ENCODE measurements at regions not wholly inside any gene's neighbourhood (a gene's known extent, or its start where the extent isn't known, plus 50 kb on each side); places are given as distances from the start of the nearest gene placed in this dataset.

DNA sequence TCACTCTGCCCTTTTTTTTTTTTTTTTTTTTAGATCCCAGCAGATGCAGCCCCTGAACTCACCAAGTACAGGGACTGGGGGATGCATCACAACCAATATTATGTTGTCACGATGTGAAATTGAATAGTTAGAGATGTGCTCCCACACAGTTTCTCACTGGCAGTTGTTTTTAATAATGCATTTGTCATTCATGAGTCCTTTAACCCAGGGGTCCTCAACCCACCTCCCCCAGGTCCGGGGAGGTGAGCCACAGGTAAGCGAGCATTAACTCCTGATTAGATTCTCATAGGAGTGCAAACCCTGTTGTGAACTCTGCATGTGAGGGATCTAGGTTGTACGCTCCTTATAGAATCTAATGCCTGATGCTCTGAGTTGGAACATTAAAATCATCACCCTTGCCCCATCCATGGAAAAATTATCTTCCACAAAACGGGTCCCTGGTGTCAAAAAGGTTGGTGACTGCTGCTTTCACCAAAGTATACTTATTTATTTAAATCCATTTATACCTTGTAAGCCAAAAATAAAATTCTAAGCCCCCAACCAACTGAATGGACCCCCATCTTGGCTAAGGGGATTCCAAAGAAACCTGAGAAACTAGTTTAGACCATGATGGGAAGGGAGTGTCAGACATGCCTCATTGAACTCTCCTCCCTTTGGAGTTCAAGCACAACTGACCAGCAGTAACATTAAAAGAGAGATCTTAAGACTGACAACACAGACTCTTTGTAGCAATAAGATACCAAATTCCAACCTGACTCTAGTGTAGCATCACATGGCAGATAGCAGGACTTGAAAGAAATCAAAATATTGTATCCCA, 119.3 kb upstream of the ATP1A1 start:
- peaks cover 51 to 53% of the 10 kb centered on the region in 2 donors for H3K4me1 ChIP-seq (ENCODE audit: control insufficient read depth in 1 of 2, insufficient read depth in 2 of 2, low read length in 2 of 2)
- no peak overlapping the region for H3K4me3 ChIP-seq (ENCODE audit: low read depth in 1 of 2, low read length in 2 of 2)
- H3K36me3 ChIP-seq (ENCODE audit: control insufficient read depth in 1 of 2, insufficient read depth in 2 of 2, low read length in 2 of 2): no peaks in the 10 kb centered on the region
- H3K27me3 ChIP-seq (ENCODE audit: control insufficient read depth in 1 of 2, insufficient read depth in 2 of 2, low read length in 2 of 2): no peaks in the 10 kb centered on the region
- H3K27ac ChIP-seq (ENCODE audit: low read depth, low read length): no peak overlapping the region
- no peaks in the 10 kb centered on the region for H3K9me3 ChIP-seq (ENCODE audit: control insufficient read depth in 1 of 2, low read length in 2 of 2)
- H3K9ac ChIP-seq (ENCODE audit: low read depth in 1 of 2, low read length in 2 of 2): no peak overlapping the region

DNA sequence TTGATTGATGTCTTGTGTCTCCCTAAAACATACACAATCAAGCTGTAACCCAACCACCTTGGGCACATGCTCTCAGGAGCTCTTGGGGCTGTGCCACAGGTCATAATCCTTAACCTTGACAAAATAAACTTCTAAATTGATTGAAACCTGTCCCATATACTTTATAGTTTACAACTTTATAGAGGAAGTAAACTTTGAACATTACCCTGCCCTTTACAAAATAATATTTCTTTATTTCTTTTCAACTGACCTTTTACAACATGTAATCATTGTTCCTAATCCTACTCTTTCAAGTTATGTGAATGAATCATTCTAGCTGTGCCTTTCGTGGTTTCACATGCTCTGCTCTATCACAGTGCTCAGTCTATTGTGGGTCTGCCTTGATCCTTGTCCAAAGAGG, 118.3 kb upstream of the ATP1A1 start:
- Histone ChIP-seq H3K9ac (ENCODE audit: low read depth in 1 of 2, low read length in 2 of 2) (no peak overlapping the region), H3K27me3 (ENCODE audit: control insufficient read depth in 1 of 2, insufficient read depth in 2 of 2, low read length in 2 of 2) (no peaks in the 10 kb centered on the region), H3K9me3 (ENCODE audit: control insufficient read depth in 1 of 2, low read length in 2 of 2) (no peaks in the 10 kb centered on the region), H3K4me1 (ENCODE audit: control insufficient read depth in 1 of 2, insufficient read depth in 2 of 2, low read length in 2 of 2) (peaks cover 51 to 60% of the 10 kb centered on the region in 2 donors), H3K27ac (ENCODE audit: low read depth, low read length) (peak overlapping the region; percentile 22), H3K36me3 (ENCODE audit: control insufficient read depth in 1 of 2, insufficient read depth in 2 of 2, low read length in 2 of 2) (no peaks in the 10 kb centered on the region), H3K4me3 (ENCODE audit: low read depth in 1 of 2, low read length in 2 of 2) (no peak overlapping the region)

DNA sequence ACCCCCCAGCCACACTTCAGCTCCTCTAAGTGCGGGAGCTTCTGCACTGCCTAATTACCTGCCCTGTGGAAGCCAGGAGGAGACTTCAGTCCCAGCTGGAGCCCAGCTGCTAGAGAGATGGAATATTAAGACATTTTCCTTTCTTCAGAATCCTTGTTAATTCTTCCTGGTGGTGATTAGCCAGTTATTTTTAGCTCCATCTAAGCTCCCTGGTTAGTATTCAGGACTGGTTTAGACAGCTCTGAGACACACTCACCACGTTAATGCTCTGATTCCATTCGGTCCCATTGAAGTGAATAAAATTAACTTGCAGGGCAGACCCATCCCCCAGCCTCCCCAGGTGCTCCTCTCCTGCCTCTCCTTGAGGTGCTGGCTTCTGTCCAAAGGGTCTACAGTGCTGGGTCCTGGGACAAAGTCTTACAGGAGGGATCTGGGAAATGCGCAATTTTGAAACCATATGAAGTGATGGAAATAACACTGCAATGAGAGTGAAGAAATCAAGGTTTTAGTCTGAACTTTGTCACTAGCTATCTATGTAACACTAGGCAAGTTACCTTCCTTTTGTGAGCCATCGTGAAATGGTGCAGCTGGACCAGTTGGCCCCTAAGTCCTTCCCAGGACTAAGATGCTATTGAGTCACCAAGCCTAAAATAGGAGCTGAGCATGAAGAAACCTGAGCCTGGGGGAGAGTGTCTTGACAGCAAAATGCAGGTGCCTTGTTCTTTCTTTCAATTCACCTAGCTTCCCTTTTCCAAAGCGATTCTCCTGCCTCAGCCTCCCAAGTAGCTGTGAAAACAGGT, 117.4 kb upstream of the ATP1A1 start:
- no peak overlapping the region for H3K4me3 ChIP-seq (ENCODE audit: low read depth in 1 of 2, low read length in 2 of 2)

DNA sequence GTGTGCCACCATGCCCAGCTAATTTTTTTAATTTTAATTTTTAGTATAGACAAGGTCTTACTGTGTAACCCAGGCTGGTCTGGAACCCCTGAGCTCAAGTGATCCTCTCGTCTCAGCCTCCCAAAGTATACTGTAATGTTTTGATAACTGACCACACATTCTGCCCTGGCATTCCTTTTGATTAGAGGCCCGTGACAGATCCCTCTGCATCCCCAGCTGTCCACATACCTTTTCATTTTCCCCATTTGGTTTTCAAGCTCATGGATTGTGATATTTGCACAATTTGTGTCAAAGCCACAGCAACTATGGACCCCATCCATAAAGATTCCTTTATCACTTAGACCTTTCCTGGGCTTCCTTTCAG, 116.8 kb upstream of the ATP1A1 start:
- no peaks in the 10 kb centered on the region for H3K9me3 ChIP-seq (ENCODE audit: control insufficient read depth in 1 of 2, low read length in 2 of 2)
- no peak overlapping the region for H3K4me3 ChIP-seq (ENCODE audit: low read depth in 1 of 2, low read length in 2 of 2)
- H3K27ac ChIP-seq (ENCODE audit: low read depth, low read length): no peak overlapping the region
- H3K9ac ChIP-seq (ENCODE audit: low read depth in 1 of 2, low read length in 2 of 2): peak overlapping the region in 1 of 2 donors; percentile 33
- H3K27me3 ChIP-seq (ENCODE audit: control insufficient read depth in 1 of 2, insufficient read depth in 2 of 2, low read length in 2 of 2): no peaks in the 10 kb centered on the region
- H3K4me1 ChIP-seq (ENCODE audit: control insufficient read depth in 1 of 2, insufficient read depth in 2 of 2, low read length in 2 of 2): peaks cover 60 to 75% of the 10 kb centered on the region in 2 donors
- no peaks in the 10 kb centered on the region for H3K36me3 ChIP-seq (ENCODE audit: control insufficient read depth in 1 of 2, insufficient read depth in 2 of 2, low read length in 2 of 2)

More for the DNA sequence above, 117.4 kb upstream of the ATP1A1 start:
- no peaks in the 10 kb centered on the region for H3K27me3 ChIP-seq (ENCODE audit: control insufficient read depth in 1 of 2, insufficient read depth in 2 of 2, low read length in 2 of 2)
- peak overlapping the region; percentile 22 for H3K27ac ChIP-seq (ENCODE audit: low read depth, low read length)
- peaks cover 56 to 69% of the 10 kb centered on the region in 2 donors for H3K4me1 ChIP-seq (ENCODE audit: control insufficient read depth in 1 of 2, insufficient read depth in 2 of 2, low read length in 2 of 2)
- H3K9me3 ChIP-seq (ENCODE audit: control insufficient read depth in 1 of 2, low read length in 2 of 2): no peaks in the 10 kb centered on the region
- no peaks in the 10 kb centered on the region for H3K36me3 ChIP-seq (ENCODE audit: control insufficient read depth in 1 of 2, insufficient read depth in 2 of 2, low read length in 2 of 2)
- no peak overlapping the region for H3K9ac ChIP-seq (ENCODE audit: low read depth in 1 of 2, low read length in 2 of 2)

DNA sequence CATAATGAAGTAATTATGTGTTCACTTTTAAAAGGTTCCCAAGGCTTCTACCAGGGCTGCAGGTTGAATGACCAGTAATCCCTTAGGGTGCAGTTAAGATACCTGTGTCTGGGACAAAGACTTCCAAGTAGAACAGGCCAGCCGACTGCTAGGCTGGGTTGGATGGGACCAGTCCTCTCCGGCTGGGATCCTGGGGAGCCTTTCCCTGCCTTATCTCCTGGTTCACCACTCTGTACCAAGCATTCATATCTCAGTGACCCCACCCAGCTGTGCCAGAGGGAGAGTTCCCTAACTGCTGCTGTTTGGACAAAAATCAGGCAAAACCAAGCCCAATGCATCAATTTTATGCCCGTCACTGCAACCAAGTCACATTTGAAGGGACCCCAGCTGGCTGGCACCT, 116.2 kb upstream of the ATP1A1 start:
- Histone ChIP-seq H3K9me3 (ENCODE audit: control insufficient read depth in 1 of 2, low read length in 2 of 2) (no peaks in the 10 kb centered on the region), H3K36me3 (ENCODE audit: control insufficient read depth in 1 of 2, insufficient read depth in 2 of 2, low read length in 2 of 2) (no peaks in the 10 kb centered on the region), H3K27ac (ENCODE audit: low read depth, low read length) (no peak overlapping the region), H3K4me3 (ENCODE audit: low read depth in 1 of 2, low read length in 2 of 2) (no peak overlapping the region), H3K9ac (ENCODE audit: low read depth in 1 of 2, low read length in 2 of 2) (peak overlapping the region; percentile 27 to 33), H3K27me3 (ENCODE audit: control insufficient read depth in 1 of 2, insufficient read depth in 2 of 2, low read length in 2 of 2) (no peaks in the 10 kb centered on the region), H3K4me1 (ENCODE audit: control insufficient read depth in 1 of 2, insufficient read depth in 2 of 2, low read length in 2 of 2) (peaks cover 56 to 72% of the 10 kb centered on the region in 2 donors)

DNA sequence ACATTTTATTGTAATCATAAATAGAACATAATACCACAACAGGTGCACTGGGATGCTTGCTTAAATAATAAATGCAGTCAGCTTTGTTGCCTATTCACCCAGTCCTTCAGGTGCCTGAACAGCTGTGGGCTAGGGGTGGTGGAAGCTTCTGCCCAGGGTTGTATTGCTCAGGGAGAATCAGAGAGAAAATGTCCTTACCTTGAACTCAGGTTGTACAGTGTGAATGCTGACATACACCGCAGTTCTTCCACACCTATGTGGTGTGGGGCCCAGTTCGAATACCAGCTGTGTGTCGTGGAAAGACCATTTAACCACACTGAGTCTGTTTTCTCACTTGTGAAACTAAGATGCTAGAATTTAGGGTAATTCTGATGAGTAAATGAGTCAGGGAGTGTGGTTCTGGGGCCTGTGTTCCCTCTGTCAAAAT, 115.7 kb upstream of the ATP1A1 start:
- H3K27ac ChIP-seq (ENCODE audit: low read depth, low read length): no peak overlapping the region
- no peaks in the 10 kb centered on the region for H3K36me3 ChIP-seq (ENCODE audit: control insufficient read depth in 1 of 2, insufficient read depth in 2 of 2, low read length in 2 of 2)
- H3K27me3 ChIP-seq (ENCODE audit: control insufficient read depth in 1 of 2, insufficient read depth in 2 of 2, low read length in 2 of 2): no peaks in the 10 kb centered on the region
- no peaks in the 10 kb centered on the region for H3K9me3 ChIP-seq (ENCODE audit: control insufficient read depth in 1 of 2, low read length in 2 of 2)
- H3K4me3 ChIP-seq (ENCODE audit: low read depth in 1 of 2, low read length in 2 of 2): no peak overlapping the region
- peaks cover 55 to 72% of the 10 kb centered on the region in 2 donors for H3K4me1 ChIP-seq (ENCODE audit: control insufficient read depth in 1 of 2, insufficient read depth in 2 of 2, low read length in 2 of 2)
- H3K9ac ChIP-seq (ENCODE audit: low read depth in 1 of 2, low read length in 2 of 2): peak overlapping the region in 1 of 2 donors; percentile 27

DNA sequence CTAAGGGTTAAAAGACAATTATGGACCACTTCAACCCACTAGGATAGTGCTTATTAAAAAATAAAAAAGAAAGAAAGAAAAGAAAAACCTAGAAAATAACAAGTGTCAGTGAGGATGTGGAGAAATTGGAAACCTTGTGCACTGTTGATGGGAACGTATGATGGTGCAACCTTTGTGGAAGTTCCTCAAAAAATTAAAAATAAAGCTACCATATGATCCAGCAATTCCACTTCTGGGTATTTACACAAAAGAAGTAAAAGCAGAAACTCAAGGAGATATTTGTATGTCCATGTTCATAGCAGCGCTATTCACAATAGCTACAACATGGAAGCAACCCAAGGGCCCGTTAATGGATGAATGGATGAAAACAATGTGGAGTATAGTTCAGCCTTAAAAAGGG, 115.2 kb upstream of the ATP1A1 start:
- Histone ChIP-seq H3K36me3 (ENCODE audit: control insufficient read depth in 1 of 2, insufficient read depth in 2 of 2, low read length in 2 of 2) (no peaks in the 10 kb centered on the region), H3K9ac (ENCODE audit: low read depth in 1 of 2, low read length in 2 of 2) (no peak overlapping the region), H3K4me1 (ENCODE audit: control insufficient read depth in 1 of 2, insufficient read depth in 2 of 2, low read length in 2 of 2) (peaks cover 50 to 71% of the 10 kb centered on the region in 2 donors), H3K27me3 (ENCODE audit: control insufficient read depth in 1 of 2, insufficient read depth in 2 of 2, low read length in 2 of 2) (no peaks in the 10 kb centered on the region), H3K9me3 (ENCODE audit: control insufficient read depth in 1 of 2, low read length in 2 of 2) (no peaks in the 10 kb centered on the region), H3K4me3 (ENCODE audit: low read depth in 1 of 2, low read length in 2 of 2) (no peak overlapping the region), H3K27ac (ENCODE audit: low read depth, low read length) (no peak overlapping the region)

DNA sequence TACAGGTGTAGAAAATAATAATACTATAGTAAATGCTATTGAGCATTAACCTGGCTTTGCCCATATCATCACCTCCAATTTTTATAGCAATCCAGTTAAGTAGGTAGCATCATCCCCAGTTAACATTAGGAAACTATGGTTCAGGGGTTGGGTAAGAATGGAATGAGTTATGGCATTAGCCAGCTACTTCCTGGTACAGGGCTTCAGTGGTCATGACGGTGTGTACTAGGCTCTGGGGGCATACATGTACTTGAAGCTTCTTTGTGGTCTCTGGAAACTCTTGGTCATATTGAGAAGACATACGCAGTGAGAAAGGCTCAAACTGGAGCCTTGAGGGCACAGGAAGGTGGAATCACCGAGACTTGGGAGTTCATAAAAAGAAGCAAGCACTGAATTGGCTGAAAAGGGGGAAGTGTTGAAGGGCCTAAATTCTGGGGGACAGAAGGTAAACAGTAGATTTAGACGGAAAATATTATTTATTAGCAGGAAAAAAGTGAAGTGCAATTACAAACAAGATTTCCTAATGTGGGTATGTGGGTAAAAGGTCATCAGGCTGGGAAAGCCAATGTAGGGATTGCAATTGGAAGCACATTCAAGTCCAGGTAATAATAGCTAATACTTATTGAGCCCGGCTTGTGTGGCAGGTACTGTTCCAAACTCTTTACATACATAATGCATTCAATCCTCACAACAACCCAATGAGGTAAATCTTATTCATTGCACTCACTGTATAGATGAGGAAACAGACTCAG, 114.2 kb upstream of the ATP1A1 start:
- Histone ChIP-seq H3K27me3 (ENCODE audit: control insufficient read depth in 1 of 2, insufficient read depth in 2 of 2, low read length in 2 of 2) (no peaks in the 10 kb centered on the region), H3K9me3 (ENCODE audit: control insufficient read depth in 1 of 2, low read length in 2 of 2) (no peaks in the 10 kb centered on the region), H3K4me3 (ENCODE audit: low read depth in 1 of 2, low read length in 2 of 2) (no peak overlapping the region), H3K36me3 (ENCODE audit: control insufficient read depth in 1 of 2, insufficient read depth in 2 of 2, low read length in 2 of 2) (no peaks in the 10 kb centered on the region), H3K27ac (ENCODE audit: low read depth, low read length) (no peak overlapping the region), H3K4me1 (ENCODE audit: control insufficient read depth in 1 of 2, insufficient read depth in 2 of 2, low read length in 2 of 2) (peaks cover 45 to 64% of the 10 kb centered on the region in 2 donors), H3K9ac (ENCODE audit: low read depth in 1 of 2, low read length in 2 of 2) (no peak overlapping the region)

DNA sequence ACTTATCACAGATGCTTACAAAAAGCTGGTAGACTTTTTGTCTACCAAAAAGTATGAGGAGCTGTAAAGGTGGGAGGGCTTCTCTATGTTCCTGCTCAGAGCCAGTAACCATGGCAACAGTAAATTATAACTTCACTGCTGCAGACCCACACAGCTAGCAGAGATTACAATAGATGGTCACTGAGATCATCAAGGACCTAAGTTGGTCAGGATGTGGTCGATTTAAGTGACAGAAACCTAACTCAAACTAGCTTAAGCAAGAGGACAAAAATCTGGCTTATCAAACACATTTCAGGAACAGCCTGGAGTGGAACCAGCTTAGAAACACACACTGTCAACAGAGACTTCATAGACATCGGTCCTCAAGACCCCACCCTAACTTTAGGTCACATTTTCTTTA, 113.4 kb upstream of the ATP1A1 start:
- peaks cover 37 to 55% of the 10 kb centered on the region in 2 donors for H3K4me1 ChIP-seq (ENCODE audit: control insufficient read depth in 1 of 2, insufficient read depth in 2 of 2, low read length in 2 of 2)
- H3K27me3 ChIP-seq (ENCODE audit: control insufficient read depth in 1 of 2, insufficient read depth in 2 of 2, low read length in 2 of 2): no peaks in the 10 kb centered on the region
- no peak overlapping the region for H3K9ac ChIP-seq (ENCODE audit: low read depth in 1 of 2, low read length in 2 of 2)
- H3K27ac ChIP-seq (ENCODE audit: low read depth, low read length): no peak overlapping the region
- H3K4me3 ChIP-seq (ENCODE audit: low read depth in 1 of 2, low read length in 2 of 2): no peak overlapping the region
- no peaks in the 10 kb centered on the region for H3K36me3 ChIP-seq (ENCODE audit: control insufficient read depth in 1 of 2, insufficient read depth in 2 of 2, low read length in 2 of 2)
- H3K9me3 ChIP-seq (ENCODE audit: control insufficient read depth in 1 of 2, low read length in 2 of 2): no peaks in the 10 kb centered on the region

DNA sequence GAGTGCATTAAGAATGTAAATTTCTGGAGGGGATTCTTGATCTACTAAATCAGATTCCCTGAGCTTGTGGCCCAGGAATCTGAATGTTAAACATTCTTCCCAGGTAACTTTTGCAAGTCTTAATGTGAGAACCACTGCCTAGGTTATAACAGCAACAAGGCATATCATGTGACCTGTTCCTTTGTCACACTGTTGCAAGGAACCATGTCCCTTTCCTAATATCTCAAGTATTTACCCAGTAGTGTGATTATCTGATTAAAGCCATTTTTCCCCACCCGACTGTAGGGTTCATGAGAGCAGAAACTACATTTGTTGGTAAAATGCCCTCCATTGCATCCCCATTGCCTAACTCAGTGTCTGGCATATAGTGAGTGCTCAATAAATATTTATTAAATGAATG, 112.9 kb upstream of the ATP1A1 start:
- H3K9me3 ChIP-seq (ENCODE audit: control insufficient read depth in 1 of 2, low read length in 2 of 2): no peaks in the 10 kb centered on the region
- H3K27ac ChIP-seq (ENCODE audit: low read depth, low read length): no peak overlapping the region
- H3K4me3 ChIP-seq (ENCODE audit: low read depth in 1 of 2, low read length in 2 of 2): no peak overlapping the region
- peaks cover 35 to 53% of the 10 kb centered on the region in 2 donors for H3K4me1 ChIP-seq (ENCODE audit: control insufficient read depth in 1 of 2, insufficient read depth in 2 of 2, low read length in 2 of 2)
- no peaks in the 10 kb centered on the region for H3K36me3 ChIP-seq (ENCODE audit: control insufficient read depth in 1 of 2, insufficient read depth in 2 of 2, low read length in 2 of 2)
- no peaks in the 10 kb centered on the region for H3K27me3 ChIP-seq (ENCODE audit: control insufficient read depth in 1 of 2, insufficient read depth in 2 of 2, low read length in 2 of 2)
- no peak overlapping the region for H3K9ac ChIP-seq (ENCODE audit: low read depth in 1 of 2, low read length in 2 of 2)

Measured in duodenal mucosa (tissue), 2 donors.